NT2/D1 (cell line): ENCODE measurements at regions not wholly inside any gene's neighbourhood (a gene's known extent, or its start where the extent isn't known, plus 50 kb on each side); places are given as distances from the start of the nearest gene placed in this dataset.

Source experiments
- YY1 ChIP-seq: IDR thresholded peaks from 2 replicates; pipeline ENCODE4 v1.6.1; 2011; ENCODE audit not compliant: insufficient read length, insufficient read depth
- ZNF274 ChIP-seq: IDR thresholded peaks from 2 replicates; pipeline ENCODE4 v1.6.1; 2011; ENCODE audit warnings: mild to moderate bottlenecking, low read depth, low read length

DNA sequence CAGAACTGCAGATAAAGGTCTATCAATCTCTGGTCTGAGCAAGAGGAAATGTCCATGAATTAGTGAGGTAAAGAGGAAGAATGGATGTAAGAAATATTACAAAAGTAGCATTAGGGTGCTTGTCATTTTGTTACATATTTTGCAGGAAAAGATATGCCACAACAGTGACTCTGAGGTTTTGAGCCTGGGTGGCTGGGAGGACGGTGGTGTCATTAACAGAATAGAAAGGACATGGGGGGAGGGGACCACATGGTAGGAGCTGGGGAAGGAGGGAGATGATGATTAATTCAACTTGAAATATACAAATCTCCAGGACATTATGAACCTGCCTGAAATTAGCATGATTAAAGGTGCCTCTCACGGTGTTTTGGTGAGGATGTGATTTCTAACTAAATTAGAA, 245.5 kb upstream of the MDFIC2 start:
- no peak for TF ChIP-seq ZNF274
- TF ChIP-seq YY1 = no peak
